NCI-H1105 treated with DMSO at 0.1 percent for 48 hours (cell line): ENCODE measurements at regions not wholly inside any gene's neighbourhood (a gene's known extent, or its start where the extent isn't known, plus 50 kb on each side); places are given as distances from the start of the nearest gene placed in this dataset.
"Not testable (repeated sequence)": the region's sequence is repeated elsewhere in the genome, so short reads cannot be mapped to it uniquely, and the experiment has no call there.

Experiments used
- DNase-seq: peaks from one replicate; lab custom pipeline; 2025; lab: John Stamatoyannopoulos, UW

- DNase-seq, result no peak
Observed at GRCh38 chr10:109732254-109732965, 190.9 kb downstream of the XPNPEP1 start.

GRCh38 chr10:109729895-109730294 is 193.4 kb downstream of the XPNPEP1 start:
- DNase-seq, result not testable (repeated sequence)

- no peak for DNase-seq
Observed at GRCh38 chr10:109727436-109727835, 195.9 kb downstream of the XPNPEP1 start.

- DNase-seq, result peak; percentile 17
Observed at GRCh38 chr10:109726473-109726872, 196.8 kb downstream of the XPNPEP1 start.

- DNase-seq, result no peak
Observed at GRCh38 chr10:109723305-109723704, 200.0 kb downstream of the XPNPEP1 start.

- DNase-seq, result no peak
Observed at GRCh38 chr10:109721453-109722064, 201.8 kb downstream of the XPNPEP1 start.

- DNase-seq, result no peak
Observed at GRCh38 chr10:109706026-109706560, 217.2 kb downstream of the XPNPEP1 start.

- DNase-seq, result no peak
Observed at GRCh38 chr10:109701633-109702215, 221.6 kb downstream of the XPNPEP1 start.

GRCh38 chr10:109698882-109699664 is 224.2 kb downstream of the XPNPEP1 start:
- peak; percentile 4 for DNase-seq

GRCh38 chr10:109698086-109698485 is 225.2 kb downstream of the XPNPEP1 start:
- DNase-seq, result peak; percentile 6

- DNase-seq, result no peak
Observed at GRCh38 chr10:109696981-109697775, 226.1 kb downstream of the XPNPEP1 start.

GRCh38 chr10:109696462-109696861 is 226.8 kb downstream of the XPNPEP1 start:
- DNase-seq, result no peak

GRCh38 chr10:109695988-109696387 is 227.3 kb downstream of the XPNPEP1 start:
- no peak for DNase-seq

- DNase-seq, result no peak
Observed at GRCh38 chr10:109689785-109690184, 233.5 kb downstream of the XPNPEP1 start.

- DNase-seq, result no peak
Observed at GRCh38 chr10:109679478-109679877, 243.8 kb downstream of the XPNPEP1 start.

GRCh38 chr10:109678857-109679256 is 244.5 kb downstream of the XPNPEP1 start:
- DNase-seq, result no peak

GRCh38 chr10:109676703-109677102 is 246.6 kb downstream of the XPNPEP1 start:
- DNase-seq, result no peak

GRCh38 chr10:109668703-109669102 is 254.6 kb downstream of the XPNPEP1 start:
- DNase-seq, result no peak

GRCh38 chr10:109668154-109668665 is 255.1 kb downstream of the XPNPEP1 start:
- no peak for DNase-seq

GRCh38 chr10:109665321-109665720 is 258.0 kb downstream of the XPNPEP1 start:
- no peak for DNase-seq

- no peak for DNase-seq
Observed at GRCh38 chr10:109664554-109664953, 258.8 kb downstream of the XPNPEP1 start.
